Pons (tissue), 1 donor: ENCODE measurements at regions not wholly inside any gene's neighbourhood (a gene's known extent, or its start where the extent isn't known, plus 50 kb on each side); places are given as distances from the start of the nearest gene placed in this dataset.

ENCODE experiments used
- DNase-seq: peaks from one replicate; pipeline ENCODE4 v3.0.0-alpha.2; 2016; ENCODE audit warnings: low spot score

- DNase-seq, result no peak
Observed at GRCh38 chr4:41883988-41884734, 51.1 kb upstream of the TMEM33 start.

- peak; percentile 11 for DNase-seq
Observed at GRCh38 chr4:41882625-41883347, 52.4 kb upstream of the TMEM33 start.

DNA sequence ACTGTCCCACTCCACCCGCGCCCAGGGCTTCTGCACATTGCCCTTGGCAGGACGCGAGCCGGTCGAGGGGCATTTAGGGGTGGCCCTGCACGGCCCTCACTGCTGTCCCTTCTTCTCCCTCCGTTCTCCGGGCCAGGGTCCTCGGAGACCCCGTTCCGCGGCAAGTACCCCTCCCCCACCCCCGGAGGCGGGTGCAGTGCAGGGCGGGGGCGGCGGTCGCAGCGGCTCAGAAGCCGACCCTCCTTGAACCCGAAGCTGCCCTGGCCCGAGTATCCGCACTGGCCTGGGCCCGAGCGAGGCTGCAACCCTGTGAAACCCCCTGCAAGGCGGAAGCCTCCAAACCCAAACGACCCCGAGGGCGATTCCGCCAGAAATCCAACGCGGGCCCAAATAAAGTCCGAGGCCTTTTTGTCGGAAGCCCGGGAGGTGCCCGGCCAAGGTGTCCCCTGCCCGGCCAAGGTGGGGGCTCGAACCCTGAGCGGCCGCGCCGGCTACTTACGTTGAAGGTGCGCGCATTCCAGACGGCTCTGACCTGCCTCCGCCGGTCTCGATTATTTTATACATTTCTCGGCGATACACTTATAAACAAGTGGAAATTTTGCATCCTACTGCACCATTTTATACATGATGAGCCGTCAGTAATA lies 53.1 kb upstream of the TMEM33 start:
- DNase-seq, result no peak

GRCh38 chr4:41880840-41881831 lies 54.1 kb upstream of the TMEM33 start:
- DNase-seq, result no peak

DNA sequence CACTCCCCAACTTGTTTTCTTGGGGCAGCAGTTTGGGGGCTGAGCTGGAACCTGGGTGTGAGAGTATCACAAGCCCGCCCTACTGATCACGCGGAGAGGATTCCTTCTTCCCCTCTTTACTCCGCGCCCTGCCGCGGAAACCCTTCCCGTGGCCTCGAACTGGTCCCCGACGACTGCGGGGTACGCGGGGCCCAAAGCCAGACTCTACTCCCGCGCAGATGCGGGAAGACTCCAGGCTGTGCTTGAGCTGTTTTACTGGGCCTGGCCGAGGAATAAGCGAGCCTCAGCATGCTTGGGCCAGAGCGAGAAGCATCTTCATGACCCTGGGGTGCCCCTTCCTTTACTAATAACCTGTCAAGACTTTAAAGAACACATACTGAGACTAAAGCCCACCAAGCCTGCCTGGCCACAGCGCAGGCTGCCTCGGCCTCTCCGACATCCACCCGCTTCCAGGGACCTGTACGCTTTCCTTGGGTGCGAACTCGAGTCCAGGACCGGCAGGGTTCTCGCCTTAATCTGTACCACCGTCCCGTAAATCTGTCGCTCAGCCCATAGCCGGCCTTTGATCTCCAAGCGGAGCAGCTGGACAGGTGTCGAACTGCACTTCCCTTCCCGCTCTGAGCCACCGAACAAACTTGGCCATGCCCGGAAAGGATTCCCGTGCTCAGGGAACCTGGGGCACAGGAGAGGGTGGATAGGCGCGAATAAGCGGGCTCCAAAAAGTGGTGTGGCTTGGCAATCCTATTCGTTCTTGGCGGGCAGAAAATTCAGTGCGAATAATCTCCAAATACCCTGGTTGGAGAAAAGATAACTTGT lies 55.0 kb upstream of the TMEM33 start:
- no peak for DNase-seq

GRCh38 chr4:41879552-41879951 lies 55.7 kb upstream of the TMEM33 start:
- no peak for DNase-seq

DNA sequence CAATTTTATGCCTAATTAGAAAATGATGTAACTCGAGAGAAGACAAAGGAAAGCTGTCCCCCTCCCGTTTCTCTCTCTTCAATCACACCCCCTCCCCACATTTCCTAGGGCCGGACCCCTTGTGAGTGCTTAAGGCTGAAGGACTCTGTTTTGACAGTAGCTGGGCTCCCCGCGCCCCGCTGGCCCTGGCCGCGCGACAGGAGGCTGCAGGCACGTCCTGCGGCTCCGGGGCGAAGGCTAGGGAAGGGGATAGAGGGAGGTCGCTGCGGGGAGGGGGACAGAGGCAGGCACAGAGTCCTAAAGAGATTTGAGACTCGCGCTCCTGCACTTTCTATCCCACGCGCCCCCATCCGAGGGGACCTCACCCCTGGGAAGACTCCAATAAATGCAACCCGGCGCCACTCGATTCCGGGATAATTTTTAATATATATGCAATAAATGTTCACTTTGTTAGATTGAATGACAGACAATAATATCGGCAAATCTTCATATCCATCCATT lies 56.2 kb upstream of the TMEM33 start:
- DNase-seq, result no peak

DNA sequence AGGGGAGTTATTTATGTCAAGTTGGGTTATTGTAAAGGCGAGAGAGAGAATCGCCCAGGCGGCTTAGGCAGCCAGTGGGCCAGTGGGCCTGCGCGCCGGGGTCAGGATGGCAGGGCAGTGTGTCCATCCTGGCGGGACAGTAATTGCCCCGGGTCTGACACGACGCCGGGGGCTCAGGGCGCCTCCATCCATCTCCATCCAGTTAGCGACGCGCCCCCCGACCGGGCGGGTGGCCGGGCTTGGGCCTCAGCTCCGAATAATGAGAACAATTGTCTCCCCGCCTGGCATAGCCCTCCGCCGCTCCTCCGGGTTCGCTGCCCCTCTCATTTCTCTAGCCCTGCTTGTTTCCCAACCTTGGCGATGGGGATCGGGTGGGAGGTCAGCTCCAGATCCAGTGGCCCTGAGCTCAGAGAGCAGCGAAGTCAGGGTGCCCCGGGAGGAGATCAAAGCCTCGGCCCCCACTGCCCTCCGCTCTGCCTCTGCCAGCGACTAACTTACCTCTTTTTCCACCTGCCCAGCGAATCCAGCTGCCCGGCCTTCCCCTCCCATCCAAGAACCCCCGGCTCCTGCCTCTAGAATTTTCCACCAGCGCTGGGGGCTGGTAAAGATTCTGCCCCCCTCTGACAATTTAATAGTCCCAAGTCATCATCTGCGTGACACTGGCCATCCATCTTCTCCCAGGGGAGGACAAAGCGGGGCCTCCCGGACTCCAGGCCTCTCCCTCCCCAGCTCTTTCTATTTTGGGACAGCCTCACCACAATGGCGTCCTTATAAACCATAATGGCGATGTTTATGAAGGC lies 56.9 kb upstream of the TMEM33 start:
- no peak for DNase-seq

DNA sequence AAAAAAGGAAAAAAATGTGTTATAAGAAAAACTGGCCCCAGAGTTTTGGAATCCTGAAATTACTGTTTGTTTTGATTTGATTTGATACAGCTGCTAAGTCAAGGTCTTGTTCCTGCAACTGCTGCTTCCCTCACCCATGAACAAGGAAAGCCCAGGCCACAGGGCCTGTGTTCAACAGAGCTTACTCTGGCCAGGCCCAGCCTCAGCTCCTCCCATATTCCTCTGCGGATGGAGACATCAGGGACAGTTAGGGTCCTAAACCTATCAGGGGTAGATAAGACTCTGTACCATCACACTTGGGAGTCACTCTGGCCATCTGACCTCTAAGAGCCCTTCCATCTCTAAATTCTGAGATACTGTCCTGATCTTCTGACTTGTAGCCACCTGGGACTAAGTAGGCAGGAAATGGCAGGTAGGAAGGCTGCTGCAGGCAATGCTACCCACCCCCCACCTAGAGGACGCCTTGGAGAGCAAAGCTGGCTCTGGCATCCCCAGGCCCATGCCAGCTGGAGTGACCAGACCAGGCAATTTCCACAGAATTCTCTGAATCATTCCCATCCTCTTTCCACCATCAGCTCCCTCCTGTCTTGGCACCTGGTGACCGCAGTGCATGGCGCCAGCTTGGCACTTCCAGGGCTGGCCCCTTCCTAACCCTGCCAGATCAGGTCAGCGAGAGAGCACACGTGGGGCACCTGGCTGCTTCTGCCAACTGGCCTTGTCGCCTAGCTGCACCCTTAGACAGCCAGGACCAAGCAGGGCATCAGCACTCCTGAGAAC lies 58.0 kb upstream of the TMEM33 start:
- no peak for DNase-seq

DNA sequence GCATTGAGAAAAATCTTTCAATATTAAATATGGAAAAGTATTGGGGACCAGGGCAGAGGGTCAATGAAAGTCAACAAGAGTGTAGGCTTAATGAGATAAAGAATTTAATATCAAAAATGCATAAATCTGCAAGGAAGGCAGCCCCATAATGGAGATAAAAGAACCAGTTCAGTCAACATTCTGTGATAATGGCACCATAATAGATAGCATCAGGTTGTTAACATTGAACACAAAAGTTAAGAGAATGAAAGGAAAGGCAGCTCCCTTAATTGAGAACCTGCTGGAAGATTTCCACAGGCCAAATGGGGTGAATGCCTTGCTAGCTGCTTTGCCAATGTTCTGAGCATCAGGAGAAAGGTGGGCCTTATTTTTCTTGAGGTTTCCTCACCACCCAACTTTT lies 60.4 kb upstream of the TMEM33 start:
- no peak for DNase-seq

GRCh38 chr4:41874398-41874797 lies 60.8 kb upstream of the TMEM33 start:
- no peak for DNase-seq

GRCh38 chr4:41873380-41874295 lies 61.6 kb upstream of the TMEM33 start:
- no peak for DNase-seq

DNA sequence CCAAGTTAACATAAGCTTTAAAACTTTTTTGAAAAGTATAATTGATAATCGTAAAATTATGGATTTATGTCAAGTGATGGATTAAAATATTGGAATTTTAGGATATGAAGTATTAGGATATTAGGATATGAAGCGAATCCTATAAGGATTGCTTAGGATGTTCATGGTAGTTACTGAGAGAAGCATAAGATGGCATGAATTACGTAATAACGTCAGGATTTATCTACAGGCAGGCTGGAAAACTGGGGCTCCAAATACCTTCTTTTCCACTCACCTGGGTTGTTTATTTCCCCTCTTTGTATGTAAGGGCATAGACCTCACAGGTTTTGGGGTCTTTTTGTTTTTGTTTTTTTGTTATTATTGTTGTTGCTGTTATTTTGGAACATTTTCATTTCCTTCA lies 65.2 kb upstream of the TMEM33 start:
- DNase-seq, result no peak

DNA sequence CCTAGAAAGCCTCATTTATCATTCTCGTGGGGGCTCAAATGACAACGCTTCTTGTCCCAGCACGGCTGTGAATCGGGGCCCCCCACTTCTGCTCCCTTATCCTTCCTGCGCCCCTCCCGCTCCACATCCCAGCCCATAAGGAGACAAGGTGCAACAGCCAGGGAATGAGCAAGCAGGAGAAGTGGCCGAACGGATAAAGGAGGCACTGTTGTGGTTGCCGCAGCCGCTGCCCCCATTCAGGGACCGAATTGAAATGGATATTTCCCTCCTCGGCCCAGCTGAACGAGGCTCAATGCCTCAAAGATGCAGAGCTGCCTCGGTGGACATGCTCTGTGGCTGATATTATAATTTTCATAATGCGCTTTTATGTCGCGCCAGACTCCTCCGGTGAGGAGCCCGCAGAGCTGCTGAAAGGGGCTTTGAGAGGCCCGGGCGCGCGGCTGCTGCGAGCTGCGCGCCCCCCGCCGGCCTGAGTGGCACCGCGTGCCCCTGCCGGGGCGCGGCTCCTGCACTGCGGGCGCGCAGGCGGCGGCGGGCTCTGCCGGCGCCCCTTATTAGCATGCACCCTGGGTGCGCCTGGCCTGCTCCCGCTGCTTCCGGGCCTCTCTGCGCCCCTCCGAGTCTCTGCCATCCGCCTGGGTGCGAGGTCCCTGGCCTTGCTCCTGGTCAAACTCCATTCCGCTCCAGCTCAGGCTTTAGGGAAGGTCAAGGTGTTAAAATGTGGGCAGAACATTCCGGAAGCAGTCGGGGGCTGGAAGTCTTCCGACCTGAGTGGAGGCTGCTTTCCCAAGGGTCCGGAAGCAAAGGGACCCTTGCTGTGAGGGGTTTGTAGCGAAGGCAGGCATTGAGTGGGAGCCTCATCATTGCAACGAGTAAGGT lies 68.2 kb upstream of the TMEM33 start:
- DNase-seq, result peak; percentile 6

DNA sequence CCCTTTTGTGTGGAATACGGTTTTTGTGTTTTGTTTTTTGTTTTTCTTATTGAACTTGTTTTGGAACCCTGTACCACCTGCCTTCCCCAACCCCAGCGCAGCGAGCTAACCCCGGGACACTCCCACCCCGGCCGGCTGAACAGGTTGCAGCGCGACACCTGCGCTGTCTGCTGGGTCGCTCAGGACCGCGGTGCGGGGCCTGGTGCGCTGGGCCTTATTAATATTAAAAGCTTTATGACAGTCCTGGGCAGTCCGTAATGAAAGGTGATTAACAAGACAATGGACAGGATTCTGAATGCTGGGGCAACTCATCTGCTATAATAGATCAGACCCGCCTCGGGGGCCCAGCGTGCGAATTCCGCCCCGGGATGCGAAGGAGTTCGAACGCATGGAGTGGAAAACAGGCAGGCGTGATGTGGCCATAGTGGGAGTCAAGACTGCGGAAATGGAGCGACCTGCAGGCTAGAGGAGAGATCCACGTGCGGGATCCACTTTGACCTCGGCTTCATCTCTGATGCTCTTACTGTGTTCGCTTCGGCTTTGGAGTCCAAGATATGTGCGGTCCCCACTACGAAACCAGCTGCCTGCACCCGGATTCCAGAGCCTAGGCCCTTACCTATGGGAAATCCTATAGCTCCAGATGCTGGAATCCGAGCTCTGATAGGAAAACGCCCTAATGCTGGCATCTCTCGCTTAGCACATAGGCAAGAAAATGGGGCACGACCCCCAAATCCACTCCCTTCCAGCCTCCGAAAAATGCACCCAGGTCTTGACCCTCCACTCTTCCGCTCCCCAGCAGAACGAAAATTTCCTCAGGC lies 69.0 kb upstream of the TMEM33 start:
- DNase-seq, result no peak

DNA sequence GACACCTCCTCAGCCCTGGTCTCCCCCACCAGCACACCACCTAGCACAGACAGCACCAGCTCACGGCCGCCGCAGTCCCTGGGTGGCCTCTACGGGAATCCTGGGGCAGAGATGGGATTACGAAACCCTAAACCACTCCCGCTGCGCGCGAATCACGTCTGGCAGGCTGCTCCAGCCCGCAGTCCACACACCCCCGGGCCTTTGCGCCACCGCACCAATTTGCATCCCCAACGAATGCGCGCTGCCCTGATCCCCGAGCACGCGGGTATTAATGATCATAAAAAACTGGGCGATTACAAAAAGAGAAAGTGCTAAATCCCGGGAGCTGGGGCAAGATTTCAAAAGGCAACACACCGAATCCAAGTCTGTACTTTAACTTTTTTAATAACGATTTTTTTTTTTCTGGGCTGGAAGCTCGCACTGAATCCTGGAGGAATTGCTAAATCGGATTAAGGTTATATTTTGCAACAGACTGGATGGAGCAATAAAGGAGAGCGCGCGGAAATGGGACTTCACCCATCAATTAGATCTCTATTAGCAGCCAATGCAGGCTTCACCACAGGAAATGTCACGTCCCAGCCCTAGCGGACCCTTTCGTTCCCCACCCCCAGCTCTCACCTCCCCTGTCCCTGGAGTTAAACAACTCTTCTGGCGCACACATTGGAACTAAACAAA lies 69.8 kb upstream of the TMEM33 start:
- DNase-seq, result no peak
